T-cell (primary cell): ENCODE measurements at regions not wholly inside any gene's neighbourhood (a gene's known extent, or its start where the extent isn't known, plus 50 kb on each side); places are given as distances from the start of the nearest gene placed in this dataset.

Source experiments
- ATAC-seq, 4 experiments: fragments of 200-7000 bp in 3 of 4; fragments of 150-1000 bp in 1 of 4; cut with Tn5 transposase; replicated peaks in 1 of 4; 1 replicate in 3 of 4; 2 replicates in 1 of 4; pipeline ENCODE4 v1.10.0; 2021; ENCODE audit warnings: moderate library complexity in 3 of 4, mild to moderate bottlenecking in 2 of 4, moderate number of reproducible peaks in 1 of 4
- CTCF ChIA-PET, 2 donors: fragments of 300-600 bp; sonication (Branson Sonifier 250); formaldehyde crosslinking; loops; one replicate each; lab custom pipeline; 2022; ENCODE audit warnings: antibody characterized with exemption in 2 of 2; lab: Charles Lee
- POLR2A ChIA-PET, 2 donors: fragments of 300-600 bp; sonication (Branson Sonifier 250); formaldehyde crosslinking; loops; one replicate each; lab custom pipeline; 2022; ENCODE audit warnings: antibody characterized with exemption in 2 of 2; lab: Charles Lee
- DNase-seq, 35 experiments: peaks; one replicate each; pipeline versions ENCODE4 v3.0.0 to v3.0.0-alpha.2; 2013 to 2023
- H3K27ac ChIP-seq: one replicate; pipeline ENCODE4 v1.5.1; 2013; ENCODE audit warnings: low read length
- H3K27me3 ChIP-seq, 2 experiments: replicated peaks in 1 of 2; 1 replicate in 1 of 2; 2 replicates in 1 of 2; pipeline versions ENCODE4 v1.6.1 to v1.7.0; 2013; ENCODE audit warnings: low read length in 1 of 2, mixed read lengths in 1 of 2; ENCODE audit not compliant: control insufficient read depth in 2 of 2, insufficient read depth in 2 of 2; ENCODE audit errors: extremely low read depth in 1 of 2
- H3K36me3 ChIP-seq, 2 donors: 1 replicate in 1 of 2; 2 replicates in 1 of 2; pipeline versions ENCODE4 v1.6.1 to v1.7.0; 2013; ENCODE audit warnings: low read length in 1 of 2; ENCODE audit not compliant: control insufficient read depth in 2 of 2, insufficient read depth in 1 of 2; ENCODE audit errors: extremely low read depth in 1 of 2
- H3K4me1 ChIP-seq, 2 experiments: 1 replicate in 1 of 2; 2 replicates in 1 of 2; pipeline versions ENCODE4 v1.6.1 to v1.7.0; 2013; ENCODE audit warnings: low read length in 2 of 2, mixed read lengths in 1 of 2; ENCODE audit not compliant: insufficient read depth in 2 of 2, control insufficient read depth in 1 of 2; ENCODE audit errors: extremely low read depth in 1 of 2
- H3K4me3 ChIP-seq, 2 donors: 1 replicate in 1 of 2; 2 replicates in 1 of 2; pipeline versions ENCODE4 v1.5.1 to v1.7.0; 2013; ENCODE audit warnings: mild to moderate bottlenecking in 2 of 2, low read length in 1 of 2, moderate library complexity in 1 of 2; ENCODE audit not compliant: control insufficient read depth in 1 of 2; ENCODE audit errors: extremely low read depth in 1 of 2
- H3K9me3 ChIP-seq: 2 replicates; pipeline ENCODE4 v1.7.0; 2013
- H3K27ac Mint-ChIP-seq, 2 donors: one replicate each; pipeline ENCODE4 v1.8.0; 2020 to 2021; ENCODE audit warnings: mild to moderate bottlenecking in 2 of 2, mixed read lengths in 2 of 2
- H3K27me3 Mint-ChIP-seq, 2 donors: one replicate each; pipeline ENCODE4 v1.8.0; 2021 to 2022; ENCODE audit warnings: mixed read lengths in 2 of 2
- H3K36me3 Mint-ChIP-seq: one replicate; pipeline ENCODE4 v1.8.0; 2021; ENCODE audit warnings: mixed read lengths
- H3K4me1 Mint-ChIP-seq, 3 donors: one replicate each; pipeline ENCODE4 v1.8.0; 2020 to 2022; ENCODE audit warnings: mixed read lengths in 3 of 3, mild to moderate bottlenecking in 1 of 3
- H3K4me3 Mint-ChIP-seq, 3 donors: one replicate each; pipeline ENCODE4 v1.8.0; 2020 to 2022; ENCODE audit warnings: mild to moderate bottlenecking in 3 of 3, mixed read lengths in 3 of 3, moderate library complexity in 3 of 3
- H3K9me3 Mint-ChIP-seq, 3 donors: one replicate each; pipeline ENCODE4 v1.8.0; 2020 to 2022; ENCODE audit warnings: mixed read lengths in 3 of 3
- WGBS: methylation state at CpG from one replicate; pipeline ENCODE4 v1.1.5; 2013; ENCODE audit warnings: missing lambda C conversion rate; ENCODE audit not compliant: insufficient coverage; 5-methylcytosine and 5-hydroxymethylcytosine counted together

DNA sequence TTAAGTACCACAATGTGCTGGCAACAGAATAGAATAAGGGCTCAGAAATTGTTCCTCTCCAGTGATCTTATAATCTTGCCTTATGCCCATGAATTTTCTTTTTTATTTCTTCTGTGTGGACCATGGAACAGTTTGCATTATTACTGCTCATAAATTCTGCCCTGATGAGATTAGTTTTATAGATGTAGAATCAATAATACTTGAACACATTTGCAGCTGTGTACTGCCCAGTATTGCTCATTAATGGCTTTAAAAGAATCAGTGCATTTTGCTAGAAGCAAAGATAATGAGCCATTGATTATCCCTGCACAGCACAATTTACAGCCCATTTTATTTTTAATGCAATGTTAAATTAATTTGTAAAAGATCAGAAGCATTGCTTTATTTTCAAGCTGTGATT lies 172.3 kb upstream of the STXBP6 start:
- H3K27ac ChIP-seq = no peak overlapping the region
- DNase-seq (no peak), ATAC-seq (no peak)
- no peak overlapping the region for H3K27ac Mint-ChIP-seq
- H3K36me3 Mint-ChIP-seq = no peaks in the 10 kb centered on the region
- no peak overlapping the region for H3K4me3 ChIP-seq
- ChIA-PET CTCF (no interaction called here), POLR2A (no interaction called here)
- H3K9me3 ChIP-seq = no peaks in the 10 kb centered on the region
- peaks cover 3 to 4% of the 10 kb centered on the region in 2 donors for H3K27me3 Mint-ChIP-seq
- H3K36me3 ChIP-seq = no peaks in the 10 kb centered on the region
- no peaks in the 10 kb centered on the region for H3K27me3 ChIP-seq
- peaks cover 0 to 6% (median 0%) of the 10 kb centered on the region in 3 donors for H3K9me3 Mint-ChIP-seq
- no peaks in the 10 kb centered on the region for H3K4me1 Mint-ChIP-seq
- H3K4me1 ChIP-seq = no peaks in the 10 kb centered on the region
- H3K4me3 Mint-ChIP-seq = no peak overlapping the region

DNA sequence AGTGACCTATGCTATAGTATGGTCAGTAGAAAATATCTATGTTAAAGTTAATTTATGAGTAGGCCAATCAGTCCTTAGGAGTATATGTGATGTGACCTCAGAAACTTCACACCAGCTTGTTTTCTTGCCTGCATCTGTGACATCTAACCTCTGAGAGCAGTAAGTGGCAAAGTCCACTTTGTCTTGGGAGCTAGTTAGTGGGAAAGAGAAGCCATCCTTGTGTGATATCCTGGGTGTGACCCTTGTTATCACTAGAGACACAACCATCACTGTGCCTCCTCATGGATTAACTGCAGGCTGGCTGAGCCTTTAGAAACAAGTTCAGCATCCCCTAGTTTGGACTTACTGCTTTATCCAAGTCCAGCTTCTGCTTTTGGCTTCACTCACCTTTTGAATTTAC lies 170.6 kb upstream of the STXBP6 start:
- ChIA-PET POLR2A (no interaction called here), CTCF (no interaction called here)
- no peak overlapping the region for H3K27ac ChIP-seq
- DNase-seq = no peak
- no peaks in the 10 kb centered on the region for H3K36me3 ChIP-seq
- Mint-ChIP-seq H3K4me1 (no peaks in the 10 kb centered on the region), H3K27me3 (peaks cover 3 to 4% of the 10 kb centered on the region in 2 donors), H3K4me3 (no peak overlapping the region), H3K36me3 (no peaks in the 10 kb centered on the region), H3K9me3 (peaks cover 0 to 6% (median 0%) of the 10 kb centered on the region in 3 donors), H3K27ac (no peak overlapping the region)
- ATAC-seq = no peak
- no peak overlapping the region for H3K4me3 ChIP-seq
- no peaks in the 10 kb centered on the region for H3K9me3 ChIP-seq
- no peaks in the 10 kb centered on the region for H3K27me3 ChIP-seq
- H3K4me1 ChIP-seq = no peaks in the 10 kb centered on the region

DNA sequence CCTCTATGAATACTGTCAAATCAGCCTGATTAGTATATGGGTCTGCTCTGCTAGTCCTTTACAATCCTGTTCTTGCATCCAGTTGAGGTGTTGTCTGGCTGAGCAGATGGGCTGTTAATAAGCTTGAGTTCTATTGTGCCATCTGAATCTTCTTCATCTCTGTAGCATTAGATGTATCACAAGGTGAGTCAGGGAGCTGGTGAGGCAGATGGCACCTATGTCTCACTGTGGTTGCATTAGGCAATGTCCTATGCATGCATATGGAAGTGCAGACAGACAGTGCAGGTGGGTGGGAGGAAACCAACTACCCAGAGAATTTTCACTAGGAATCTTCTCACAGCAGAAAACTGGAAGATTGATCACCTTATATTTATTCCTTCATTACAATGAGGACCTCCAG lies 165.7 kb upstream of the STXBP6 start:
- no peaks in the 10 kb centered on the region for H3K4me1 ChIP-seq
- no peak overlapping the region for H3K27ac ChIP-seq
- H3K27me3 ChIP-seq = no peaks in the 10 kb centered on the region
- H3K9me3 ChIP-seq = no peaks in the 10 kb centered on the region
- H3K9me3 Mint-ChIP-seq = peaks cover 2 to 9% (median 4%) of the 10 kb centered on the region in 3 donors
- DNase-seq (no peak), ATAC-seq (no peak)
- no peaks in the 10 kb centered on the region for H3K36me3 ChIP-seq
- H3K4me3 ChIP-seq = no peak overlapping the region
- no peaks in the 10 kb centered on the region for H3K36me3 Mint-ChIP-seq
- ChIA-PET POLR2A (no interaction called here), CTCF (no interaction called here)
- H3K4me1 Mint-ChIP-seq = no peaks in the 10 kb centered on the region
- no peak overlapping the region for H3K27ac Mint-ChIP-seq
- no peak overlapping the region for H3K4me3 Mint-ChIP-seq
- peaks cover 0 to 7% of the 10 kb centered on the region in 2 donors for H3K27me3 Mint-ChIP-seq

DNA sequence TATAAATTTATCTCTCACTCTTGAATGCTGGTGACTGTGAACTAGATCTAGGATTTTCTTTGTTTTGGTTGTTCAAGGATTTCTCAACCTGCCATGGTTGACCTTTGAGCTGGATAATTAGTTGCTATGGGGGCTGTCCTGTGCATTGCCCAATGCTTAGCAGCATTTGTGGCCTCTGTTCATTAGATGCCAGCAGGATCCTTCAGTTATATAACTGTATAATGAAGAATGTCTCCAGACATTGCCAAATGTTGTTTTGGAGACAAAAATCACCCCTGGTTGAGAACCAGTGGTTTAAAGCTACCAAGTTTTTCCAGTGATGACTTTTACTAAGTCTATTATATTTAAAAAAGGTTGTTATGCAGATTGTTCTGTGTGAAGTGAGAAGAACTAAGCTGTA lies 147.9 kb upstream of the STXBP6 start:
- Mint-ChIP-seq H3K36me3 (no peaks in the 10 kb centered on the region), H3K27ac (no peak overlapping the region), H3K4me1 (no peaks in the 10 kb centered on the region), H3K27me3 (peaks cover 4 to 5% of the 10 kb centered on the region in 2 donors), H3K9me3 (peaks cover 8 to 18% (median 15%) of the 10 kb centered on the region in 3 donors), H3K4me3 (no peak overlapping the region)
- Histone ChIP-seq H3K36me3 (no peaks in the 10 kb centered on the region), H3K27me3 (no peaks in the 10 kb centered on the region), H3K9me3 (no peaks in the 10 kb centered on the region), H3K4me1 (no peaks in the 10 kb centered on the region), H3K4me3 (no peak overlapping the region), H3K27ac (no peak overlapping the region)
- DNase-seq (no peak), ATAC-seq (no peak)
- ChIA-PET CTCF (interaction anchor here in 1 of 2 donors (0.6 kb wide), 1 partner anchor 64 kb away, joined by 3 read pairs; no protein-coding TSS in a partner anchor), POLR2A (no interaction called here)

DNA sequence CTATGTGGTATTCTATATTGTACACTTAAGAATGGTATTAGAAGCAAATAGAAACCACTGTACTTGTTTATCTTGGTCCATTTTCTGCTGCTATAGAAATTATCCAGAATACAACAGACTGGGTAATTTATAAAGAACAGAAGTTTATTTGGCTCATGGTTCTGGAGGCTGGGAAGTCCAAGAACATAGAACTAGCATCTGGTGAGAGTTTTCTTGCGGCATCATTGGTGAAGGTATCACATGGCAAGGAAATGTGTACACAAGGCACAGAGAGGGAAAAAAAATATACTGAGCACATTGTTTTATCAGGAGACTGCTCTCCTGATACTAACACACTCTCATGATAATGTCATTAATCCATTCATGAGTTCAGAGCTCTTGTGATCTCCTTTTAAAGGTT lies 130.3 kb upstream of the STXBP6 start:
- H3K4me1 ChIP-seq = no peaks in the 10 kb centered on the region
- Mint-ChIP-seq H3K27ac (no peak overlapping the region), H3K4me1 (no peaks in the 10 kb centered on the region), H3K27me3 (peaks cover 4 to 14% of the 10 kb centered on the region in 2 donors), H3K36me3 (no peaks in the 10 kb centered on the region), H3K9me3 (peaks cover 6 to 13% (median 13%) of the 10 kb centered on the region in 3 donors), H3K4me3 (no peak overlapping the region)
- POLR2A ChIA-PET = no interaction called here
- WGBS = no CpG with 5 or more reads among the region's 1 CpG
- CTCF ChIA-PET = no interaction called here
- no peaks in the 10 kb centered on the region for H3K36me3 ChIP-seq
- DNase-seq (no peak), ATAC-seq (no peak)
- no peaks in the 10 kb centered on the region for H3K9me3 ChIP-seq
- no peaks in the 10 kb centered on the region for H3K27me3 ChIP-seq
- H3K27ac ChIP-seq = no peak overlapping the region
- no peak overlapping the region for H3K4me3 ChIP-seq

DNA sequence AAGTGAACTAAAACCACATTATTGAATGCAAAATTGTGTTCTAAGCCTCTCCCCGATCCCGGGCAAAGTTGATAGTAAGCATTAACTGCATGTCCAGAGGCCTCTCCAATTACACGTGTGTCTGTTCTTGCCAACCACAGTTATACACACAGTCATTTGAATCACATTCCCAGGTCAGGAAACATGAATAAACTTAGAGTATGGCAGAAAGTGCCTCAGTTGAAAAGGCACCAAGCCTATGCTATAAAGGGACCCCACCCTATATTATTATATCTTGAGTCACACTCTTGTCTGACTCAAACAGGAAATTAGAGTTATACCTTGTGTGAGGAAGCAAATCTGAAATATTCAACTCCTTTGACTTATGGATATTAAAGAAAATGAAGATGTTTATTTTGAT lies 128.3 kb upstream of the STXBP6 start:
- Mint-ChIP-seq H3K4me1 (no peaks in the 10 kb centered on the region), H3K4me3 (no peak overlapping the region), H3K27me3 (peaks cover 4 to 14% of the 10 kb centered on the region in 2 donors), H3K9me3 (peaks cover 0 to 8% (median 7%) of the 10 kb centered on the region in 3 donors), H3K36me3 (no peaks in the 10 kb centered on the region), H3K27ac (no peak overlapping the region)
- Histone ChIP-seq H3K27me3 (no peaks in the 10 kb centered on the region), H3K4me3 (no peak overlapping the region), H3K9me3 (no peaks in the 10 kb centered on the region), H3K27ac (no peak overlapping the region), H3K36me3 (no peaks in the 10 kb centered on the region), H3K4me1 (no peaks in the 10 kb centered on the region)
- CTCF ChIA-PET = interaction anchor here in 1 of 2 donors (0.6 kb wide), 1 partner anchor 12 kb away, joined by 3 read pairs; no protein-coding TSS in a partner anchor
- ATAC-seq (no peak), DNase-seq (no peak)
- WGBS = no CpG with 5 or more reads among the region's 3 CpGs
- POLR2A ChIA-PET = no interaction called here
